Osteocyte (in vitro differentiated cells): ENCODE measurements at regions not wholly inside any gene's neighbourhood (a gene's known extent, or its start where the extent isn't known, plus 50 kb on each side); places are given as distances from the start of the nearest gene placed in this dataset.

Source experiments
- DNase-seq: peaks from one replicate; pipeline ENCODE4 v3.0.0; 2021; ENCODE audit warnings: mixed read lengths; ENCODE audit not compliant: unreplicated experiment; ENCODE audit errors: extremely low spot score
- H3K27ac Mint-ChIP-seq: one replicate; pipeline ENCODE4 v1.8.0; 2021; ENCODE audit warnings: mild to moderate bottlenecking, mixed read lengths; ENCODE audit not compliant: unreplicated experiment
- H3K27me3 Mint-ChIP-seq: one replicate; pipeline ENCODE4 v1.8.0; 2021; ENCODE audit warnings: mixed read lengths; ENCODE audit not compliant: unreplicated experiment
- H3K36me3 Mint-ChIP-seq: one replicate; pipeline ENCODE4 v1.8.0; 2021; ENCODE audit warnings: mixed read lengths; ENCODE audit not compliant: unreplicated experiment
- H3K4me1 Mint-ChIP-seq: one replicate; pipeline ENCODE4 v1.8.0; 2021; ENCODE audit warnings: mixed read lengths; ENCODE audit not compliant: unreplicated experiment
- H3K4me3 Mint-ChIP-seq: one replicate; pipeline ENCODE4 v1.8.0; 2021; ENCODE audit warnings: mild to moderate bottlenecking, moderate library complexity, mixed read lengths; ENCODE audit not compliant: unreplicated experiment
- H3K9me3 Mint-ChIP-seq: one replicate; pipeline ENCODE4 v1.8.0; 2021; ENCODE audit warnings: mixed read lengths; ENCODE audit not compliant: unreplicated experiment
- CTCF ChIP-seq: fragments of 200-600 bp; sonication (generic); IDR thresholded peaks from 2 replicates; pipeline ENCODE4 v1.5.0; 2021; ENCODE audit warnings: antibody characterized with exemption, mild to moderate bottlenecking, moderate library complexity

GRCh38 chrX:143935601-143936000 is 51.7 kb downstream of the UBE2NL start:
- no peaks in the 10 kb centered on the region for H3K27me3 Mint-ChIP-seq
- no peak overlapping the region for H3K27ac Mint-ChIP-seq

DNA sequence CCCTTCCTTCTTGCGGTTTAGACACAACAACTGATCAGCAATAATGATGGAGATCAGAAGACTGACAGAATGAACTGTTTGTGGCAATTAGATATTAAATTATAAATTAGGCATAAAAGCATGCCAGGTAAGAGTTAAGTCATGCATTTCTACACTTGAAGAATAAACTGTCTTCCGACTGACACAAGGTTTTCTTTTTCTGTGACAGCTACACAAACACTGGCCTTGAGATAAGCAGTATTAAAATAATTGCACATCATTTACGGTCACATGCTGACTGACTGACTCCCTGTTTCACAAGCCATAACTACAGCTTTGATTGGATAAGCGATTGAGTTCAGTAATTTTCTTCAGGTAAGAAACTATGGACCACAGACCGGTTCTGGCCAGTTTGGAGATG is 56.2 kb downstream of the UBE2NL start:
- Mint-ChIP-seq H3K4me3 (no peak overlapping the region), H3K9me3 (peaks cover 31% of the 10 kb centered on the region), H3K27ac (no peak overlapping the region), H3K36me3 (no peaks in the 10 kb centered on the region), H3K27me3 (no peaks in the 10 kb centered on the region), H3K4me1 (no peaks in the 10 kb centered on the region)
- no peak for DNase-seq
- no peak for TF ChIP-seq CTCF

More at GRCh38 chrX:143935601-143936000, 51.7 kb downstream of the UBE2NL start:
- peaks cover 24% of the 10 kb centered on the region for H3K9me3 Mint-ChIP-seq
- DNase-seq = no peak
- peaks cover 2% of the 10 kb centered on the region for H3K36me3 Mint-ChIP-seq
- peaks cover 2% of the 10 kb centered on the region for H3K4me1 Mint-ChIP-seq
- H3K4me3 Mint-ChIP-seq = no peak overlapping the region
- no peak for TF ChIP-seq CTCF

DNA sequence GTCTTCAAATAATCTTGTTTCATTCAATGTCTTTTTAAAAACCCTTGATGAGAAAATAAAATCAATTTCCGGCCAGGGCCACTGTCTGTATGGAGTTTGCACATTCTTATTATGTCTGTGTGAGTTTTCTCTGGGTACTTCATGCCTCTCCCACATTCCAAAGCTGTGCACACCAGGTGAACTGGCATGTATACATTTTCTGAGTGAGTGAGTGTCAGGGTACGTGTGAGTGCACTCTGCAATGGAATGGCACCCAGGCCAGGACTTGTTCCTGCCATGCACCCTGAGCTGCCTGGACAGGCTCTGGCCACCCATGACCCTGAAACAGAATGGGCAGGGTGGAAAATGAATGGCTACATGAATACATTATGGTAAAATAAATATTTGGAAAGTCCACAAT is 61.3 kb downstream of the UBE2NL start:
- Mint-ChIP-seq H3K27ac (no peak overlapping the region), H3K9me3 (peaks cover 29% of the 10 kb centered on the region), H3K4me3 (no peak overlapping the region), H3K27me3 (no peaks in the 10 kb centered on the region), H3K4me1 (no peaks in the 10 kb centered on the region), H3K36me3 (no peaks in the 10 kb centered on the region)
- TF ChIP-seq CTCF = no peak
- no peak for DNase-seq

DNA sequence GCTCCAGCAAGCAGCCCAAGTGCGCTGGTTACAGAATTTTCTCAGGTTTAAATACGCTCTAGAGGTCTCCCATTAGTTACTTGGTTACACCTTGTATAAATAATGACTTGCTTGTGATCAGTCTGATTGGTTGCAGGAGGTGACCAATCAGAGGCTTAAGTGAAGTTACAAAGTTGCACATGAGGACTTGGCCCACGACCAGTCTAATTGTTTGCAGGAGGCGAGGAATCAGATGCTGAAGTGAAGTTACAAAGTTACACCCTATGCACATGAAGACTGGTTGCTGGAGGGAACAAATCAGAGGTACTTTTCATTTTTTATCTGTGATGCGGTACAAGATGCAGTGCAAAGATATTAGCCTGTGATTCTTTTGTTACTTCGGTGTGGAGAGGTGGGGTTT is 80.7 kb downstream of the UBE2NL start:
- H3K36me3 Mint-ChIP-seq = no peaks in the 10 kb centered on the region
- no peaks in the 10 kb centered on the region for H3K4me1 Mint-ChIP-seq
- no peak for TF ChIP-seq CTCF
- peaks cover 50% of the 10 kb centered on the region for H3K9me3 Mint-ChIP-seq
- H3K27me3 Mint-ChIP-seq = no peaks in the 10 kb centered on the region
- H3K4me3 Mint-ChIP-seq = no peak overlapping the region
- no peak for DNase-seq
- no peak overlapping the region for H3K27ac Mint-ChIP-seq

DNA sequence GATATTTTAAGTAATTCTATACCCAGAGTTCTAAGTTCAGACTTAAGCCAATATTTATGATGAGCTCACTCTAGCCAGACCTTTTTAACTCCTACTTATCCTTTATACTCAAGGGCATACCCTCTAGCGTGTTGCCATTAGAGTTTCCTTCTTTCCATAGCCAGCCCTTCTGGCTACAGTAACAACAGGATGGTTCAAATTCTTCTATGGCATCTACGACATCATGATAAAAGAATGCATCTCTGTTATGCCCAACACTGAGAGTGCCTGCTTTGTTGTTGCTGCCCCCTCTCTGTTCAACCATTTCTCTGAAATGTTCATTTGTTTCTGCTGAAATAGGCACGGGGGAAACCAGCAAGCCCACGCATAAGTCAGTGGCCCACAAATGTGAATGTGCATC is 104.5 kb downstream of the UBE2NL start:
- no peak for DNase-seq
- TF ChIP-seq CTCF = no peak
- no peaks in the 10 kb centered on the region for H3K4me1 Mint-ChIP-seq

More for the DNA sequence above, 104.5 kb downstream of the UBE2NL start:
- Mint-ChIP-seq H3K36me3 (no peaks in the 10 kb centered on the region), H3K9me3 (peaks cover 43% of the 10 kb centered on the region), H3K27ac (no peak overlapping the region), H3K27me3 (no peaks in the 10 kb centered on the region), H3K4me3 (no peak overlapping the region)
